ENCODE measurements at regions not wholly inside any gene's neighbourhood (a gene's known extent, or its start where the extent isn't known, plus 50 kb on each side); places are given as distances from the start of the nearest gene placed in this dataset.
A peak's percentile ranks its signal among the peaks of the same experiment; 100 is the strongest.

GRCh38 chr5:110248921-110249320, 477.6 kb downstream of the TMEM232 start:
- no peak overlapping the region for H3K4me2 ChIP-seq
- no peaks in the 10 kb centered on the region for H3K36me3 Mint-ChIP-seq (ENCODE audit: low read depth)
- H3K4me3 Mint-ChIP-seq, result no peak overlapping the region
- H3K27me3 ChIP-seq (ENCODE audit: insufficient read depth), result no peaks in the 10 kb centered on the region
- no peaks in the 10 kb centered on the region for H3K27me3 Mint-ChIP-seq (ENCODE audit: insufficient read depth, low read depth, poor library complexity)
- H4K20me1 ChIP-seq (replicated peaks; ENCODE audit: insufficient read depth), result no peaks in the 10 kb centered on the region
- no peaks in the 10 kb centered on the region for H3K9me3 Mint-ChIP-seq
- ATAC-seq, result no peak
- no peaks in the 10 kb centered on the region for H3K9me2 ChIP-seq (ENCODE audit: insufficient read depth)
- no peaks in the 10 kb centered on the region for H3K36me3 ChIP-seq (ENCODE audit: insufficient read depth)
- no peaks in the 10 kb centered on the region for H3K79me2 ChIP-seq (replicated peaks; ENCODE audit: insufficient read depth)
- H3K4me1 ChIP-seq (ENCODE audit: insufficient read depth), result no peaks in the 10 kb centered on the region
- no peak overlapping the region for H3K4me3 ChIP-seq
- H3K27ac Mint-ChIP-seq, result no peak overlapping the region
- TF ChIP-seq EZH2 (IDR thresholded peaks at IDR 0.05; ENCODE audit: low read depth, unreplicated experiment) (no peak), CTCF (conservative IDR thresholded peaks at IDR 0.05; ENCODE audit: low read depth in 2 of 2) (no peak), ZNF331 (CRISPR knock-in tag; IDR thresholded peaks at IDR 0.05; ENCODE audit: low read depth) (no peak), NANOG (IDR thresholded peaks at IDR 0.05; ENCODE audit: borderline replicate concordance) (no peak), ETS1 (IDR thresholded peaks at IDR 0.05) (no peak)
- no peak overlapping the region for H3K27ac ChIP-seq (ENCODE audit: low read depth)
- H3K4me1 Mint-ChIP-seq, result peaks cover 10% of the 10 kb centered on the region; the same call in 2 of the 3 replicates
- no peaks in the 10 kb centered on the region for H3F3A ChIP-seq (replicated peaks; ENCODE audit: low read depth)
- H2AFZ ChIP-seq, result no peak overlapping the region
- no peak for DNase-seq (ENCODE audit: low spot score)

GRCh38 chr5:110250355-110250754, 476.1 kb downstream of the TMEM232 start:
- Mint-ChIP-seq H3K27me3 (ENCODE audit: insufficient read depth, low read depth, poor library complexity) (no peaks in the 10 kb centered on the region), H3K4me1 (peaks cover 12% of the 10 kb centered on the region), H3K4me3 (no peak overlapping the region), H3K36me3 (ENCODE audit: low read depth) (no peaks in the 10 kb centered on the region), H3K9me3 (no peaks in the 10 kb centered on the region), H3K27ac (peak overlapping the region; percentile 30; the same call in 1 of the 2 replicates)
- H3K4me3 ChIP-seq, result no peak overlapping the region
- DNase-seq (ENCODE audit: low spot score) (no peak), ATAC-seq (no peak)
- no peaks in the 10 kb centered on the region for H3K36me3 ChIP-seq (ENCODE audit: insufficient read depth)
- H3K27me3 ChIP-seq (ENCODE audit: insufficient read depth), result no peaks in the 10 kb centered on the region
- H3F3A ChIP-seq (replicated peaks; ENCODE audit: low read depth), result no peaks in the 10 kb centered on the region
- H3K79me2 ChIP-seq (replicated peaks; ENCODE audit: insufficient read depth), result no peaks in the 10 kb centered on the region
- H3K4me2 ChIP-seq, result no peak overlapping the region
- no peaks in the 10 kb centered on the region; the same call in 1 of the 2 replicates for H3K4me1 ChIP-seq (ENCODE audit: insufficient read depth)
- no peaks in the 10 kb centered on the region for H4K20me1 ChIP-seq (replicated peaks; ENCODE audit: insufficient read depth)
- H3K27ac ChIP-seq (ENCODE audit: low read depth), result no peak overlapping the region
- no peak overlapping the region for H2AFZ ChIP-seq
- no peaks in the 10 kb centered on the region for H3K9me2 ChIP-seq (ENCODE audit: insufficient read depth)
- TF ChIP-seq EZH2phosphoT487 (IDR thresholded peaks at IDR 0.05; ENCODE audit: unreplicated experiment) (no peak), ETS1 (IDR thresholded peaks at IDR 0.05) (no peak), ZNF462 (CRISPR knock-in tag; IDR thresholded peaks at IDR 0.05) (no peak), ZNF114 (CRISPR knock-in tag; IDR thresholded peaks at IDR 0.05) (no peak), EZH2 (IDR thresholded peaks at IDR 0.05; ENCODE audit: low read depth, unreplicated experiment) (no peak), STAT1 (IDR thresholded peaks at IDR 0.05; ENCODE audit: unreplicated experiment) (no peak)

All from GM23338 (cell line).